GM18502 (cell line): ENCODE measurements at regions not wholly inside any gene's neighbourhood (a gene's known extent, or its start where the extent isn't known, plus 50 kb on each side); places are given as distances from the start of the nearest gene placed in this dataset.

ENCODE experiments used
- ATAC-seq: cut with Tn5 transposase; IDR thresholded peaks from one replicate; pipeline ENCODE4 v1.9.1; 2021; ENCODE audit warnings: mild to moderate bottlenecking; ENCODE audit not compliant: unreplicated experiment, poor library complexity

DNA sequence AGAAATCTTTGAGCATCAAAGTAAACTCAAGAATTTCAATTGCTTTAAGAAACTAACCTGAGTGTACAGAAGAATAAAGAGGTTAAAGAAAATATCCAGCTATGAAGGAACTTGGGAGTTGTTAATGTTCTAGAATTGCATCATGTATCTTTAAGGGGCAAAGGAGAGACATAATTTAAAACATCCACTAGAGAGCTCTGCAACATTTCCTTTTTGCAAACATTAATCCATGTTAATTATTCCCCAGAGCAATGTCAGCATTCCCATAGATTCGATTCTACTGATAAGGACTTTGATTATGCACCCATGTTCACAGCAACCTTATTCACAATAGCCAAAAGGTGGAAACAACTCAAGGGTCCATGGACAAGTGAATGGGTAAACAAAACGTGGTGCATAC, 80.2 kb upstream of the SORBS2 start:
- no peak for ATAC-seq

DNA sequence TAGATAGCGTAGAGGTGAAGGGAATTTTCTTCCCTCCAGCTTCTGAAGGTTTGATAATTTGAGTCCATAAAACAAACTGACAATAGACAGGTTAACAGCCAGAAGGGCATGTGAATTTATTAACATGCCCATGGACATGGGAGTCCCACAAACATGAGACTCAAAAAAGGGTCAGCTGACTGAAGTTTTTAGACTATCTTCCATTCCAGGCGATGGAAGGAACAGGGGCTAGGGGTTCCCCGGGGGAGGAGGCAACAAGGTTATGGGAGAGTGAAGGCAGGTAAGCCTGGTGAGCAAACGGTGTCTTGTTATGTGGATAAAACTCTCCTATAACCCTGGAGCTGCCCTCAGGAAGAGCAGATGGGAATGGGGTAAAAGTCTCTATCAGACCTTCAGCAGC, 81.5 kb upstream of the SORBS2 start:
- ATAC-seq: no peak

DNA sequence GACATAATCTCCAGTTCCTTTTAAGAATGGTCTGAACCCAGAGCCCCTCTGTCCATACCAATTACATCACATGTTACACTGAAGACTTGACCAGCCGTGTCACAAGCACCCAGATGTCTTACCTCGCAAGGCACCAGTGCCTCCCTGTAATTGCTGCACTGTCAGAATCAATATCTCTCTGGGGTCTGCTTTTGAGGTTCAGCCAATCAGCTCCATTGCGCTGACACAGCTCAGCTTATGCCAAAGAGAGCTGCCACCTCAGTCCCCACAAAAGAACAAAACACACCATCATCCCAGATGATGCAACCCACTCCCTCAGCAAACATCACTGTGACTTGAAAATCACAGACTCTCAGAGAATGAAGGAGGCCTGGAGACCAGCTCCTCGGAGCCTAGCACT, 82.5 kb upstream of the SORBS2 start:
- ATAC-seq: no peak

DNA sequence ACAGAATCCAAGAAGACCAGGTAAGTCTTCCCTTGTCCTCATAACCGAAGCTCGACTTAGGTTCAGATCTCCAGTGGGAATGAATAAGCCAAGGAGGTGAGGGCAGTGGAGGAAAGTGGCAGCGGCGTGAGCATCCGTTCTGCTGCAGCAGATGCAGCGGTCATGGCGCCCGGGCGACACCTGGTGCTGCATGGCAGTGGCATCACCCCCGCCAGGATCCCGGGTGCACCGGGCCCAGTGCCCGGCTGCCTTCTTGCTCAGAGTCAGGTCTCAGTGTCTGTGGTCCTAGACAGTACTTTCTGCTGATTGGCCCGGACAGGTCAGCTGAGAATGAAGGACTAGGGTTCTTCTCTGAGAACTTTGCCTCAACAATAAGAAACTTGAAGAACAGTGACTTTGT, 83.4 kb upstream of the SORBS2 start:
- no peak for ATAC-seq

DNA sequence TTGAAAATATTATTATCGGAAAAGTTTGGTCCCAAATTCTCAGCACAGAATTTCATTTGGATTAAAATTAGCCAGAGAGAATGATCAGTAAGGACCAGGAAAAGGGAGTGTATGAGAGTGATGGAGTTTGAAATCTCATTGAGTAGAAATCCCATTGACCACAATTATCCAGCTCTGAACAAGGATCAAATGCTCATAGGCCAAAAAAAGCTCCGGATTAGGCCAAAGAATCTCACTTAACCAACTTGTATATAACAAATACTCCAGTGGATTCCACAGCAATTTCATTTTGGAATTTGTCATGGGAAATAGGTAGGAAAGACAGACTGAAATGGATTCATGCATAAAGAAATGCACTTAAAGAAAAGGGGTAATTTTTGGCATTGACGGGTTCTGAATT, 83.9 kb upstream of the SORBS2 start:
- ATAC-seq: no peak

DNA sequence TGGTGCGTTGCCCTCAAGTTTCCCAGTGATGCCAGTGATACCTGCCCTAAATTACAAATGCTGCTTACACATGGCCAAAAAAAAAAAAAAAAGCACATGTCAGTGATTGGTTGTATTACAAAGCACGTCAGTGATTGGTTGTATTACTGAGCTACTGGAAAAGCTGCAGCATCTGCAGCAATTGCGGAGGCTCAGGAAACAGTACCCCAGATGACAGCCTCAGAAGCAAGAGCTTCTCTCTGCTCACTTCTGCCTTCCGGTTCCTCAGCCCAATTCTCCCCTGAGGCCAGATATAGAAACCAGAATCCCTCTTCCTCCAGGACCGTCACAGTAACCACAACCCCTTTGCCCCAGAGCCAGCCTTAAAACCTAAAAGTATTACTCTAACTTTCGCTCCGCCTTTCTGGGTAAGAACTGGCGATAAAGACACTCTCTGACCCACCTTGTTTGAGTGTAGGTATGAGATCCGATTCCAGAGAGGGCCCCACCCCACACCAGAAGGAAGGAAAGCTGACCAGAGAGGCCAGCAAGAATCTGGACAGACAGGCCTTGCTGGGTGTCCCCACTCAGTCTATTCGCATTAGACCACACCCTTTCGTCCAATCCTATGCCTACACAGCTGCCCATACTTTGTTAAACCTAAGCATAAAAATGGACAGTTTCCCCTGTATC, 85.0 kb upstream of the SORBS2 start:
- ATAC-seq: peak; percentile 71

DNA sequence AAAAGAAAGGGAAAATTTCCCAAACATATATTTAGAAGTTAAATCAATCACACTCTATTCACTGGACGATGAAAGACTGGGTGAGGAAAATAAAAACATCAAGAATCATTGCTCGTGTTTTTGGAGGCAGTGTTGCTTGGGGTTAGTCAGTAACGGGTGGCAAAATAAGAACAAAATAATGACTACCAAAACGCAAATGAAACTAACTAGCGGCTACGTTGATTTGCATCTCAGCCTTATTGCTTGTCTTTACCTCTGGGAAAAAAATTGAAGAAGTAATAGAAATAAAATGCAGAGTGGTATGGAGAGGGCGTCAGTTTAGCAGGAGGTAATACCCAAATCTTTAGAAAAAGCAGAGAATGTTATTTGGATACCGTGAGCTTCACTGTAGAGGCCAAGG, 86.4 kb upstream of the SORBS2 start:
- ATAC-seq: peak; percentile 49

DNA sequence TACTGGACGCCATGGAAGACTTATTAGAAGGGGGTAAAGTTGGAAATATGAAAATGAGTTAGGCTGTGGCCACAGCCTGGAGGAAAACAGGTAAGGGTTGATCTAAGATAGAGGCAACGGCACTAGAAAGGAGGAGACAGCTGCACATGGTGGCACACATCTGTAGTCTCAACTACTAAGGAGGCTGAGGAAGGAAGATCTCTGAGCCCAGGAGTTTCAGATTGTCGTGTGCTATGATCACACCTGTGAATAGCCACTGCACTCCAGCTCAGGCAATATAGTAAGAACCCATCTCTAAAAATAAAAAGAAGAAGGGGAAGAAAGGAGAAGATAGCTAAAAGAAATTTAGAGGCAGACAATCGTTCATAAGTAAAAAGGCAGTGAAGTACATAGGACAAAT, 87.8 kb upstream of the SORBS2 start:
- ATAC-seq: no peak

DNA sequence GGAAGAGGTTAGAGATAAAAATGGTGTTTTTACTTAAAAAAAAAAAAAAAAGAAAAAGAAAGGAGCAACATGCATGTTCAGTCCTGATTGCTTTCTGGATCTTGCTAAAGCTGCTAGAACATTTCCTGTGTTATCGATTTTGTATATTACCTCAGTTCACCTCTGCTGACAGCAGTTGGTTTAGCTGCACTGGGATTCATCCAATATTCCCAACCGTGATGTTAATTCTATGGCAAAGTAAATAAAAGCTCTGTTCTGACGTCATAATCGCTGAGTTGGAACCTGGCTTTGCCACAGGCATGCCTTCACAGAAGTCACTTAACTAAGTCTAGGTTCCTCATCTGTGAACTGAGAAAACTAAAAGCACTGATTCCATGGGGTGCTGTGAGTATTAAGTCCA, 90.7 kb upstream of the SORBS2 start:
- ATAC-seq: no peak

DNA sequence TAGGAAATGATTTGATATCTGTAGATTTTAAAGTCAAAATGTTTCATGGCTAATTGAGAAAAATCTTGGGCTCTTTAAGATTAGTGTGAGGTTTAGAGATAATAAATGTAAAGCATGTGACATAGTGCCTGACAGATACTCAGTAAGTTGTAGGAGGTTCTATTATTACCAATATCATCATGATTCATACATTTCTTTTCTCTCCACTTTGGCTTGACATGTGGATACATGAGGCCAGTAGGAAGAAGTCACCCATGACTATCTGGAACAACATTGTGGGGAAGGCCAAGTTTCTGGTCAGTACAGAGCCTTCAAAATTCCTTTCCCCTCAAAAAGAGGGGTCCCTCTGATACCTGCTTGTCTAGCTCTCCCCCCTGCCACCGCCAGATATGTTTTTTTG, 91.2 kb upstream of the SORBS2 start:
- no peak for ATAC-seq

DNA sequence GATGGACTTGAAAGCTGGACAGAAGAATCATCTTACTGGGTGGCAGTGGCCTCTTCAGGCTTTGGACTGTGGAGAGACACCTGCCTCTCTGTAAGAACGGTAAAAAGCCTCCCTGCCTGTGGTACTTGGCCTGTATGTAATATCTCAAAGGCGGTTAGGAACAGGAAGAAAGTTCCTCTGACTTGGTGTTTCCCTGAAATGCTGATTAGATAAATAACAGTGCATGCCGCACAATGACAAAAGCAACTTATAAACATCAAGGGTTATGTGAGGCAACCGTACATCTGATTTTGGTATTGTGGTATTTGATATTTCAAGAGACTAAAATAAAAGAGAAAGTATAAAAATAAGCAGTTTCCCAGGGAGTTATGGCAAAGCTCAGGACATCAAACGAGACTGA, 92.4 kb upstream of the SORBS2 start:
- no peak for ATAC-seq

DNA sequence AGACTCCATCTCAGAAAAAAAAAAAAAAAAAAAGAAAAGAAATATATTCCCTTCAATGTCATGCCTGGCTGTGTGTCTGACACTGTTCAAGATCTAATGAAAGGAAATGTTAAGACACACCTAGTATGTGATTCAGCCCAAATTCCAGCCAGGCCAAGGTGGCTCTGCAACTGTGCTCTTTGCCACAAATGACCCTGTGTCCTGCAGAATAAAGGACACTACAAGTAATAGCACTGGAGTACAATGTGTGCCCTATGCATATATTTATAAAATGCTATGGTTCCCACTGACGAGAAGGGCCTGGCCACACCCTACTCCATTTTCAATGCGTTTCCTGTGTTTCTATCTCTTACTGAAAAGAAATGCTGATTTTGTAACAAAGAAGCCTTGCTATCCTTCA, 98.0 kb upstream of the SORBS2 start:
- no peak for ATAC-seq

DNA sequence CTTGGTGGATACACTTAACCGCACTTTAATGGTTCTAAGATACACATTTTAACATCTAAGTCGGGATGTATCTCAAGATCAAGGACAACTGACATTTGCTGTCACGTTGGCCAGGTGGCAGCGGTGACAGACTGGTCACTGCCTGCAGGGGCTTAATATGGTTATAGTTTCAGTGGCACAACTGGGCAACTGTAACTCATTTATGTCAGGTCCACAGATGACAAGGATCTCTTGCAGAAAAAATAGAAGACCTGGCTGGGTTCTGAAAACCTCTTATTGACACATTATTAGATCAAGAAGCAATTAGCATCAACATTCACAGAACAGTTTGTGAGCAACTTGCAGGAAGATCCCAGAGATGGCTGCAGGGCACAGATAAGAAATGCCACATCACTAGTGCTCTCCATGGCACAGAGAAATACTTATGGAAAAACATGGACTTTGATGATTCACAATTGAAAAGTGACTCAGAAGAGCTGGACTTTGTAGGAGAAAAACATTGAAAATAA, 99.6 kb upstream of the SORBS2 start:
- ATAC-seq: no peak

DNA sequence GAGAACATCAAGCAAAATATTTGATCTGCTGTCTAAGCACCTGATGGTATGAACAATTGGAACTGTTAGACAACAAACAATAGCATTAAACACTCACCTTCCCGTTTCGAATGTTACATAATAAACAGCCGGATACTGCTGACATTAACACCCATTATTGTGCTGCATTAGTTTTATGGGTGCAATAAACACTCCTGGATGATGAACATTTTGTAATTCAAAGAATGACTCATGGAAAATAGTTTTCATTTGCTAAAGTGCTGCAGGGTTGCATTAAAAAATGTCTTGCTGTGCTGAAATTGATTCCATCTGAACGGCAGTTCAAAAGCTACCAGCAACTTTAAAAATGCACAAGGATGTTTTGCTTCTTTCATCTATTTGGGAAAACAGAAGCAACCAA, 100.8 kb upstream of the SORBS2 start:
- ATAC-seq: no peak

DNA sequence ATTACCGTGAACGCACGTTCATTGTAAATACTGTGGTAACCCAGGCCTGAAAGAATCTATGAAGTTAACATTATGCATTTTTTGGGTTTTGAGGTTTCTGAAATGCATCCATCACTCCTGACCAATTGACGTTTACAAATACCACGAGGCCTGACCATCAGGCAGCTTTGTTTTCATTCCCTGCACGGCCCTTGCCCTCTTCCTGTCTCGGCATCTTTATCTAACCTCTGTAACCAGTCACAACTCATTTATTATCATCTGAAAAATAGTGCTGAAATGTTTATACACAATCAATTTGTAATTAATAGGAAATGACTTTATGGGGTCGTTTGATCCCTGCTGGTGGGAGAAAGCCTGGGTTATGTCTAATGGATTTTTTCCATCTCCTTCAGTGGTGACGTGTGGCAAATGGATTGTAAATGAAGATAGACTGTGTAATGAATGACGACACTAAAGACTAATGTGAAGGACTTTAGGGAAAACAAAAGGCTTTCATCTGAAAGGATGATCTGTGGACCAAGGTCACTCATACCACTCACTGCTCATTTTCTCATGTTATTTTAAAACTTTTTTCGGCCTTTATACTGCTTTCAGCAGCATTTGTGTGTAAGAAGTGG, 102.7 kb upstream of the SORBS2 start:
- no peak for ATAC-seq

DNA sequence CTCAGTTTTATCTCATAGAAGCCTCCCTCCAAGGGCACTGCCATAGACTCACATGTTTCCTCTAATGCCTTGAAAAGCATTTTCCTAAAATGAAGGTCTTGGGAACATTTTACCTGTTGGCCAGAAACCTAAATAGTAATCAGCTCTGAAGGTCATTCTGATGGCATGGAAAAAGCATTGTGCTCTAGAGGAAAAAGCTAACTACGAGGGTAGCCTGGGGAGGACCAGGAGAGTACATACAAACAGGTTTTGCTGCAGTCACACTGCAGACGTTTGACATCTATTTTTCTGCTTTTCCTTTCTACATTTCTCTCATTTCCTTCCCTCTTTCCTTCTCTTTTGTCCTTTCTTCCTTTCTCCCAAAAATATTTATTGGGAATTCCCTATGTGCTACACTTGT, 103.3 kb upstream of the SORBS2 start:
- no peak for ATAC-seq

DNA sequence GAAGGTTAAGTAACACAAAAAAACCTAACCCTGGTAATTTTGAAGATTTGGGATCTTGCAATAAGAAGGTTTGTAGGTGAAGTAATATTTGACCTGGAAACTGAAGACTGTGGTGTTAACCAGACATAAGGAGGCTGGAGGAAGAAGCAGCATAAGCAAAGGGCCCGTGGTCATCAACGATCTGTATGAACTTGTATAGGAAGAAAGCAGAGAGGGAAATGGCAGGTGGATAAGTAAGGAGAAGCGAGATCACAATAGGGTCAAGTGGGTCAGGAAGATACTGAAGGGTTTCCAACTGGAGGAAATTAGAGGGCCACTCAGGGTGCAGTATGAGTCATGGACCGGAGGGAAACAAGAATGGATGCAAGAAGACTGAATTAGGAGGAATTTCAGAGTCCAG, 103.8 kb upstream of the SORBS2 start:
- no peak for ATAC-seq

DNA sequence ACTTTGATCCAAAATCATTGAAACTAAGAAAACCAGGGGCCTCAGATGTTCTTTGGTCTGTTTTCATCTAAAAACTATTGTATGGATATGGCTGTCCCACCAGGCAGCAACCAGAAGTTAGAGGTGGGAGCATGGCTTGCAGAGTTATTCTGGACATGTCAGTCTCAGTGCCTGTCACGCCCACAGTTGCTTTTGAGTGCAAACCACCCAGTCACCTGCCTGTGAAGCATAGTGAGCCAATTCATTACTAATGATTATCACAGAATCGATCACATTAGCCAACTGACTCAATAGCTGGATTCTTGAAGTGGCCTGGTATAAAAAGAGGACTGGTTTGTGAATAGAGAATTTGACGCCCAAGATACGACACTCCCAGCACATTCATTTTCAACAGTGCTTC, 104.2 kb upstream of the SORBS2 start:
- no peak for ATAC-seq

DNA sequence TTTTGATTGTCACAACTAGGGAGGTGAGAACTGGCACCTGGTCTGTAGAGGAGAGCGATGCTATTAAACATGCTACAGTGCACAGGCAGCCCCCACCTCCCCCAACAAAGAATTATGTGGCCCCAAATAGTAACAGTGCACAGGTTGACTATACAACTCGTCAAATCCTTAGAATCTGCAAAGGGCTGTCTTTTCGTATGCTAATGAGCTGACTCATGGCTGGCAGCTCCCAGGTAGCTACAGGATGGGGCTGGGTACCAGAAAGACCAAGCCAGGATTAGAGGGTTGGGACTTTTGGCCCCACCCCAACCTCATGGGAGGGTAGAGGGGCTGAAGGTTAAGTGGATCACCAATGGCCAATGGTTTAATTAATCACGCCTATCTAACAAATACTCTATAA, 104.7 kb upstream of the SORBS2 start:
- ATAC-seq: no peak

DNA sequence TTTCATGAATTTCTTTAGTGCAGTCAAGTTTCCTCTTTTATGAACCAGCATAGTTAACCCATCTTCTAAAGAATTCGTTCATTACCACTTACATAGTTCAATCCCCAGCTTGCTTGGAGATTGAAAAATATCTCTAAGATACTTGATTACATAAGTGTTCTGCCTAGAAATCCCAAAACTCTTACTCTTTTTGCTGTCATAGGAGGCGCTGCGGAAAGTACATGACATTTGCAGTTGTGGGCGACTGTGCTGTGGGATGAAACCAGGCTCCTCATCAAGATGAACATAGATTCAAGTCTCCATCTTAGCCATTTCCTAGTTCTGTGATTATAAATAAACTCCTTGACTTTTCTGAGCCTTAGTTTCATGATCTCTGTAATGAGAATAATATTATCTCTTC, 107.1 kb upstream of the SORBS2 start:
- ATAC-seq: no peak

DNA sequence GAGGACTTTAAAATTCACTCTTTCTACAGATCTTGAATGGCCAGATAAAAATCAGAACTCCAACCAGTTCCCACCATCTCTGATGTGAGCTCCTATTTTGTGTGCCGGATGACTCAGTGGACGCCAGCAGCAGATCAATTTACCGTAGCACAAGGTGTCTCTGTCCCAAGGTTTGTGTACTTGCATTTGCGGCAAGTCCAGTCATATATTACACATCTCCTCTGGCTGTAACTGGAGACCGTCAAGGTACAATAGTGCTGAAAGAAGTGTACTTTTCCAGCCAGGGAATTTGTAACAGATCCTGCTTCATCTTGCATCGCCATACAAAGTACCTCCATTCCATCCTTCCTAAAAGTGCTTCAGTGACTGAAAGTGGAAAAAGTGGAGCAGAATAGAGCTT, 108.2 kb upstream of the SORBS2 start:
- ATAC-seq: no peak

DNA sequence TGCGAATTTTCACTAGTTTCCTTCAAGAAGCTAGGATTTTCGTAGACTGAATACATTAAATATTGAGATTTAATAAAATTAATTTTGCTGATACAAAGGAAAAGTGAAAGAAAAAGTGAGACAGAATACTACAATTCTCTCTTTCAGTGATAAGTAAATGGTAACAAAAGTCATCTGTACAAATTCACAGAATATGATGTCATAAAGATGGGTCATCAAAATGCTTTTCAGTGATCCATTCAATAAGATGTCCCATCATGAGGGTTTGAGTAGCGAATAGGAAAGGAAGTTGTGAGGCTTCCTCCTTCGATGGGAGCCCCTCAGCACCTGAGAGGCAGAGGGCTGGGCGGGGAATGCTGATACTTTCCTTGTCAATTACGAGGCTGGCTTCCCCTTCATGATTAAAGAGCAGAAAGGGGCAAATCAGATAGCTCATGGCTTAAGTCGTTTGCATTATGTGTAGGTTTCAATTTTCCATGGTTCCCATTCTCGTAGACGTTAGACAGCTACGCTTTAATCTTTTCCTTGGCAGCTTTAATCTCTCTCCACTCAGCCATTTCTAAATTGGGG, 108.8 kb upstream of the SORBS2 start:
- no peak for ATAC-seq
